ENCODE measurements at regions not wholly inside any gene's neighbourhood (a gene's known extent, or its start where the extent isn't known, plus 50 kb on each side); places are given as distances from the start of the nearest gene placed in this dataset.

- Histone ChIP-seq H3K27me3 (replicated peaks; ENCODE audit: insufficient read depth, low read length) (no peaks in the 10 kb centered on the region), H3F3A (ENCODE audit: insufficient read depth, low read length) (no peaks in the 10 kb centered on the region), H2AFZ (ENCODE audit: low read length) (no peak overlapping the region), H3K4me2 (ENCODE audit: low read depth, low read length) (no peak overlapping the region), H3K4me3 (ENCODE audit: low read length) (no peak overlapping the region), H4K20me1 (ENCODE audit: insufficient read depth, low read length) (no peaks in the 10 kb centered on the region), H3K9me2 (replicated peaks; ENCODE audit: insufficient read depth, low read length) (no peaks in the 10 kb centered on the region), H3K9me3 (replicated peaks; ENCODE audit: insufficient read depth, low read length) (no peaks in the 10 kb centered on the region), H3K27ac (ENCODE audit: low read length) (no peak overlapping the region), H3K79me2 (ENCODE audit: low read length) (no peaks in the 10 kb centered on the region), H3K9ac (ENCODE audit: low read length) (no peak overlapping the region), H3K36me3 (replicated peaks; ENCODE audit: insufficient read depth, low read length) (no peaks in the 10 kb centered on the region), H3K4me1 (ENCODE audit: low read length) (no peaks in the 10 kb centered on the region)
- TF ChIP-seq EZH2 (optimal IDR thresholded peaks at IDR 0.05; ENCODE audit: low read depth, low read length) (no peak), CTCF (IDR thresholded peaks at IDR 0.05; ENCODE audit: low read length) (no peak), EZH2phosphoT487 (IDR thresholded peaks at IDR 0.05; ENCODE audit: low read length) (no peak)
- DNase-seq, result no peak
Measured at GRCh38 chr2:17184512-17184911, 333.7 kb downstream of the RAD51AP2 start.

- H3K27me3 ChIP-seq (replicated peaks; ENCODE audit: insufficient read depth, low read length), result no peaks in the 10 kb centered on the region
- no peaks in the 10 kb centered on the region for H3K9me3 ChIP-seq (replicated peaks; ENCODE audit: insufficient read depth, low read length)
- H3F3A ChIP-seq (ENCODE audit: insufficient read depth, low read length), result no peaks in the 10 kb centered on the region
- no peaks in the 10 kb centered on the region for H3K79me2 ChIP-seq (ENCODE audit: low read length)
- no peaks in the 10 kb centered on the region for H3K4me1 ChIP-seq (ENCODE audit: low read length)
- H3K27ac ChIP-seq (ENCODE audit: low read length), result no peak overlapping the region
- H3K4me3 ChIP-seq (ENCODE audit: low read length), result no peak overlapping the region
- no peak overlapping the region for H3K4me2 ChIP-seq (ENCODE audit: low read depth, low read length)
- DNase-seq, result no peak
- no peaks in the 10 kb centered on the region for H4K20me1 ChIP-seq (ENCODE audit: insufficient read depth, low read length)
- H3K9ac ChIP-seq (ENCODE audit: low read length), result no peak overlapping the region
- no peak overlapping the region for H2AFZ ChIP-seq (ENCODE audit: low read length)
- H3K36me3 ChIP-seq (replicated peaks; ENCODE audit: insufficient read depth, low read length), result no peaks in the 10 kb centered on the region
- no peaks in the 10 kb centered on the region for H3K9me2 ChIP-seq (replicated peaks; ENCODE audit: insufficient read depth, low read length)
- TF ChIP-seq EZH2 (optimal IDR thresholded peaks at IDR 0.05; ENCODE audit: low read depth, low read length) (no peak), CTCF (IDR thresholded peaks at IDR 0.05; ENCODE audit: low read length) (no peak), EZH2phosphoT487 (IDR thresholded peaks at IDR 0.05; ENCODE audit: low read length) (no peak)
Measured at GRCh38 chr2:17182399-17182798, 335.8 kb downstream of the RAD51AP2 start.

GRCh38 chr2:17181051-17181752 lies 337.0 kb downstream of the RAD51AP2 start:
- TF ChIP-seq CTCF (IDR thresholded peaks at IDR 0.05; ENCODE audit: low read length), result no peak
- TF ChIP-seq EZH2phosphoT487 (IDR thresholded peaks at IDR 0.05; ENCODE audit: low read length), result no peak
- no peak for TF ChIP-seq EZH2 (optimal IDR thresholded peaks at IDR 0.05; ENCODE audit: low read depth, low read length)
- Histone ChIP-seq H3K4me2 (ENCODE audit: low read depth, low read length) (no peak overlapping the region), H3K4me3 (ENCODE audit: low read length) (no peak overlapping the region), H3K79me2 (ENCODE audit: low read length) (no peaks in the 10 kb centered on the region), H3K36me3 (replicated peaks; ENCODE audit: insufficient read depth, low read length) (no peaks in the 10 kb centered on the region), H4K20me1 (ENCODE audit: insufficient read depth, low read length) (no peaks in the 10 kb centered on the region), H2AFZ (ENCODE audit: low read length) (no peak overlapping the region), H3K9ac (ENCODE audit: low read length) (no peak overlapping the region), H3K27ac (ENCODE audit: low read length) (no peak overlapping the region), H3K4me1 (ENCODE audit: low read length) (no peaks in the 10 kb centered on the region), H3K9me2 (replicated peaks; ENCODE audit: insufficient read depth, low read length) (no peaks in the 10 kb centered on the region), H3F3A (ENCODE audit: insufficient read depth, low read length) (no peaks in the 10 kb centered on the region), H3K27me3 (replicated peaks; ENCODE audit: insufficient read depth, low read length) (no peaks in the 10 kb centered on the region), H3K9me3 (replicated peaks; ENCODE audit: insufficient read depth, low read length) (no peaks in the 10 kb centered on the region)
- no peak for DNase-seq
